CD4-positive, alpha-beta T cell (primary cell): ENCODE measurements at regions not wholly inside any gene's neighbourhood (a gene's known extent, or its start where the extent isn't known, plus 50 kb on each side); places are given as distances from the start of the nearest gene placed in this dataset.

Experiments
- ATAC-seq: fragments of 200-7000 bp; cut with Tn5 transposase; one replicate; pipeline ENCODE4 v1.10.0; 2022; ENCODE audit warnings: mild to moderate bottlenecking; ENCODE audit not compliant: poor library complexity
- CTCF ChIA-PET: fragments of 350-600 bp; sonication (Branson Sonifier 250); formaldehyde crosslinking; loops from one replicate; lab custom pipeline; 2021; ENCODE audit warnings: antibody characterized with exemption, inconsistent platforms; lab: Charles Lee
- POLR2A ChIA-PET: fragments of 350-600 bp; sonication (Branson Sonifier 250); formaldehyde crosslinking; loops from one replicate; lab custom pipeline; 2021; ENCODE audit warnings: antibody characterized with exemption, inconsistent platforms; lab: Charles Lee
- DNase-seq, 14 experiments: peaks; one replicate each; pipeline ENCODE4 v3.0.0-alpha.2; 2013 to 2020; ENCODE audit warnings: mixed read lengths in 2 of 14
- H3K27ac ChIP-seq, 2 donors: one replicate each; pipeline versions ENCODE4 v1.5.1 to v1.7.0; 2013; ENCODE audit warnings: low read length in 2 of 2, low read depth in 1 of 2, mild to moderate bottlenecking in 1 of 2
- H3K27me3 ChIP-seq, 2 experiments: 1 replicate in 1 of 2; 2 replicates in 1 of 2; pipeline versions ENCODE4 v1.6.1 to v1.7.0; 2013; ENCODE audit warnings: low read length in 2 of 2, control low read depth in 1 of 2, mild to moderate bottlenecking in 1 of 2, moderate library complexity in 1 of 2; ENCODE audit not compliant: insufficient read depth in 2 of 2, control insufficient read depth in 1 of 2
- H3K36me3 ChIP-seq: one replicate; pipeline ENCODE4 v1.6.1; 2013; ENCODE audit warnings: low read length, control low read depth; ENCODE audit not compliant: insufficient read depth
- H3K4me1 ChIP-seq: one replicate; pipeline ENCODE4 v1.6.1; 2013; ENCODE audit warnings: low read length, control low read depth; ENCODE audit not compliant: insufficient read depth
- H3K4me3 ChIP-seq: one replicate; pipeline ENCODE4 v1.5.1; 2013; ENCODE audit warnings: mild to moderate bottlenecking, low read length, moderate library complexity
- H3K9me3 ChIP-seq, 2 experiments: 1 replicate in 1 of 2; 2 replicates in 1 of 2; pipeline versions ENCODE4 v1.6.1 to v1.7.0; 2013; ENCODE audit warnings: low read length in 2 of 2, mild to moderate bottlenecking in 2 of 2, control low read depth in 1 of 2, moderate library complexity in 1 of 2; ENCODE audit not compliant: control insufficient read depth in 1 of 2, insufficient read depth in 1 of 2
- H3K27ac Mint-ChIP-seq: one replicate; pipeline ENCODE4 v1.8.0; 2020; ENCODE audit warnings: mixed read lengths
- H3K27me3 Mint-ChIP-seq: one replicate; pipeline ENCODE4 v1.8.0; 2021; ENCODE audit warnings: mixed read lengths
- H3K36me3 Mint-ChIP-seq: one replicate; pipeline ENCODE4 v1.8.0; 2021; ENCODE audit warnings: low read depth, mixed read lengths
- H3K4me1 Mint-ChIP-seq: one replicate; pipeline ENCODE4 v1.8.0; 2021; ENCODE audit warnings: low read depth, mixed read lengths
- H3K4me3 Mint-ChIP-seq: one replicate; pipeline ENCODE4 v1.8.0; 2020; ENCODE audit warnings: mild to moderate bottlenecking, mixed read lengths
- H3K9me3 Mint-ChIP-seq: one replicate; pipeline ENCODE4 v1.8.0; 2020; ENCODE audit warnings: mixed read lengths
- intact Hi-C, 2 experiments: fragments of 100-400 bp; cut with DNase I in 1 of 2; cut with micrococcal nuclease in 1 of 2; formaldehyde crosslinking; loops; one replicate each; pipeline versions ENCODE4 v1.15.1 to v1.9.0; 2023 to 2025; cut with DNase I, micrococcal nuclease
- TF ChIP-seq, protein P1 (sequence below): fragments of 200-600 bp; IDR thresholded peaks from one replicate; pipeline ENCODE4 v1.8.0; 2022; ENCODE audit warnings: antibody characterized with exemption, mild to moderate bottlenecking

- Mint-ChIP-seq H3K9me3 (no peaks in the 10 kb centered on the region), H3K27me3 (peaks cover 13% of the 10 kb centered on the region), H3K4me3 (no peak overlapping the region), H3K4me1 (no peaks in the 10 kb centered on the region), H3K27ac (no peak overlapping the region), H3K36me3 (no peaks in the 10 kb centered on the region)
- no peak overlapping the region for H3K27ac ChIP-seq
- no peaks in the 10 kb centered on the region for H3K9me3 ChIP-seq
- no peak for ATAC-seq
- intact Hi-C loops: no loop called here
- TF ChIP-seq, protein P1, sequence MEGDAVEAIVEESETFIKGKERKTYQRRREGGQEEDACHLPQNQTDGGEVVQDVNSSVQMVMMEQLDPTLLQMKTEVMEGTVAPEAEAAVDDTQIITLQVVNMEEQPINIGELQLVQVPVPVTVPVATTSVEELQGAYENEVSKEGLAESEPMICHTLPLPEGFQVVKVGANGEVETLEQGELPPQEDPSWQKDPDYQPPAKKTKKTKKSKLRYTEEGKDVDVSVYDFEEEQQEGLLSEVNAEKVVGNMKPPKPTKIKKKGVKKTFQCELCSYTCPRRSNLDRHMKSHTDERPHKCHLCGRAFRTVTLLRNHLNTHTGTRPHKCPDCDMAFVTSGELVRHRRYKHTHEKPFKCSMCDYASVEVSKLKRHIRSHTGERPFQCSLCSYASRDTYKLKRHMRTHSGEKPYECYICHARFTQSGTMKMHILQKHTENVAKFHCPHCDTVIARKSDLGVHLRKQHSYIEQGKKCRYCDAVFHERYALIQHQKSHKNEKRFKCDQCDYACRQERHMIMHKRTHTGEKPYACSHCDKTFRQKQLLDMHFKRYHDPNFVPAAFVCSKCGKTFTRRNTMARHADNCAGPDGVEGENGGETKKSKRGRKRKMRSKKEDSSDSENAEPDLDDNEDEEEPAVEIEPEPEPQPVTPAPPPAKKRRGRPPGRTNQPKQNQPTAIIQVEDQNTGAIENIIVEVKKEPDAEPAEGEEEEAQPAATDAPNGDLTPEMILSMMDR: no peak
- no peaks in the 10 kb centered on the region for H3K27me3 ChIP-seq
- ChIA-PET CTCF (no interaction called here), POLR2A (no interaction called here)
- no peaks in the 10 kb centered on the region for H3K36me3 ChIP-seq
- H3K4me3 ChIP-seq: no peak overlapping the region
- no peak for DNase-seq
- no peaks in the 10 kb centered on the region for H3K4me1 ChIP-seq
Measured at GRCh38 chr10:117688358-117688757, 145.8 kb downstream of the EMX2 start.

GRCh38 chr10:117689566-117689965 lies 147.0 kb downstream of the EMX2 start:
- Histone ChIP-seq H3K36me3 (no peaks in the 10 kb centered on the region), H3K4me1 (no peaks in the 10 kb centered on the region), H3K4me3 (no peak overlapping the region), H3K27me3 (peaks cover 0 to 4% of the 10 kb centered on the region in 2 experiments), H3K9me3 (no peaks in the 10 kb centered on the region), H3K27ac (no peak overlapping the region)
- ATAC-seq (no peak), DNase-seq (no peak)
- intact Hi-C loops: no loop called here
- POLR2A ChIA-PET: no interaction called here
- no peak overlapping the region for H3K4me3 Mint-ChIP-seq
- CTCF ChIA-PET: no interaction called here
- H3K27me3 Mint-ChIP-seq: peaks cover 13% of the 10 kb centered on the region
- no peaks in the 10 kb centered on the region for H3K36me3 Mint-ChIP-seq
- TF ChIP-seq, protein P1: no peak
- no peaks in the 10 kb centered on the region for H3K9me3 Mint-ChIP-seq
- no peaks in the 10 kb centered on the region for H3K4me1 Mint-ChIP-seq
- no peak overlapping the region for H3K27ac Mint-ChIP-seq

DNA sequence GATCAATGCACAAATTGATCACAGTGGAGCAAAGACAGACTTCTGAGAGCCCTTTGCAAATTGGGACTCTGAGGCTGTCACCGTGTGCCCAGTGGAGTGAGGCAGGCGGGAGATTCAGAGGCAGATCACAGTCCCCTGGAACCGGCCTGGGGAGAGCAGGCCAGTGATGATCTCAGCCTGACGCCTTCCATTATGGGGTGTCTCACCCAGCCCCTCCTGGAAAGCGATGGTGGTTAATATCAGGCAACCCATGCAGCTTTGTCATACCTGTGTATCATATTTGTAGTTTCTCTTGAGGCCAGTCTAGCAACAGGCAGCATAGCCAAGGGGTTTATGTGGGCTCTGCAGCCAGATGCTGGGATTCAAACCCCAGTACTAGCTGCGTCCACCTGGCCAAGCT lies 147.8 kb downstream of the EMX2 start:
- ChIA-PET CTCF (no interaction called here), POLR2A (no interaction called here)
- DNase-seq: no peak
- Mint-ChIP-seq H3K27ac (no peak overlapping the region), H3K4me1 (no peaks in the 10 kb centered on the region), H3K36me3 (no peaks in the 10 kb centered on the region), H3K9me3 (no peaks in the 10 kb centered on the region), H3K4me3 (no peak overlapping the region), H3K27me3 (peaks cover 12% of the 10 kb centered on the region)
- H3K4me3 ChIP-seq: no peak overlapping the region
- TF ChIP-seq, protein P1: no peak
- no peaks in the 10 kb centered on the region for H3K36me3 ChIP-seq
- no peak for ATAC-seq
- no peaks in the 10 kb centered on the region for H3K4me1 ChIP-seq
- H3K27me3 ChIP-seq: peaks cover 0 to 6% of the 10 kb centered on the region in 2 experiments
- H3K9me3 ChIP-seq: no peaks in the 10 kb centered on the region
- no peak overlapping the region for H3K27ac ChIP-seq
- intact Hi-C loops: no loop called here
